Central memory CD8-positive, alpha-beta T cell (primary cell): ENCODE measurements at regions not wholly inside any gene's neighbourhood (a gene's known extent, or its start where the extent isn't known, plus 50 kb on each side); places are given as distances from the start of the nearest gene placed in this dataset.

Experiments
- ATAC-seq: fragments of 150-1000 bp; cut with Tn5 transposase; replicated peaks from 2 replicates; pipeline ENCODE4 v1.10.0; 2022; ENCODE audit warnings: mild to moderate bottlenecking, moderate FRiP score, moderate number of reproducible peaks; ENCODE audit not compliant: poor library complexity, severe bottlenecking; ENCODE audit errors: extremely low read depth
- DNase-seq, 2 donors: peaks; one replicate each; pipeline ENCODE4 v3.0.0; 2021; ENCODE audit warnings: low spot score in 2 of 2
- H3K27ac Mint-ChIP-seq: one replicate; pipeline ENCODE4 v1.8.0; 2022; ENCODE audit warnings: low read depth, mild to moderate bottlenecking, moderate library complexity, mixed read lengths
- H3K27me3 Mint-ChIP-seq: one replicate; pipeline ENCODE4 v1.8.0; 2022; ENCODE audit warnings: mixed read lengths
- H3K36me3 Mint-ChIP-seq: one replicate; pipeline ENCODE4 v1.8.0; 2022; ENCODE audit warnings: mild to moderate bottlenecking, moderate library complexity, mixed read lengths; ENCODE audit not compliant: insufficient read depth
- H3K4me1 Mint-ChIP-seq: one replicate; pipeline ENCODE4 v1.8.0; 2022; ENCODE audit warnings: mixed read lengths
- H3K4me3 Mint-ChIP-seq: one replicate; pipeline ENCODE4 v1.8.0; 2022; ENCODE audit warnings: mild to moderate bottlenecking, moderate library complexity, mixed read lengths
- H3K9me3 Mint-ChIP-seq: one replicate; pipeline ENCODE4 v1.8.0; 2022; ENCODE audit warnings: mixed read lengths

- Mint-ChIP-seq H3K9me3 (peaks cover 11% of the 10 kb centered on the region), H3K4me1 (no peaks in the 10 kb centered on the region), H3K4me3 (no peak overlapping the region), H3K36me3 (no peaks in the 10 kb centered on the region), H3K27ac (no peak overlapping the region), H3K27me3 (no peaks in the 10 kb centered on the region)
- ATAC-seq (no peak), DNase-seq (no peak)
Observed at GRCh38 chr12:85529896-85530295, 249.9 kb downstream of the ALX1 start.

GRCh38 chr12:85530456-85530855 is 250.4 kb downstream of the ALX1 start:
- Mint-ChIP-seq H3K4me1 (no peaks in the 10 kb centered on the region), H3K4me3 (no peak overlapping the region), H3K27ac (no peak overlapping the region), H3K27me3 (no peaks in the 10 kb centered on the region), H3K9me3 (peaks cover 5% of the 10 kb centered on the region), H3K36me3 (no peaks in the 10 kb centered on the region)
- DNase-seq (no peak), ATAC-seq (no peak)

- Mint-ChIP-seq H3K36me3 (no peaks in the 10 kb centered on the region), H3K9me3 (peaks cover 5% of the 10 kb centered on the region), H3K4me1 (no peaks in the 10 kb centered on the region), H3K27me3 (no peaks in the 10 kb centered on the region), H3K4me3 (no peak overlapping the region), H3K27ac (no peak overlapping the region)
- ATAC-seq (no peak), DNase-seq (no peak)
Observed at GRCh38 chr12:85531341-85531740, 251.3 kb downstream of the ALX1 start.

GRCh38 chr12:85549640-85550039 is 269.6 kb downstream of the ALX1 start:
- DNase-seq (no peak), ATAC-seq (no peak)
- H3K4me3 Mint-ChIP-seq: no peak overlapping the region
- no peak overlapping the region for H3K27ac Mint-ChIP-seq
- H3K4me1 Mint-ChIP-seq: no peaks in the 10 kb centered on the region
- no peaks in the 10 kb centered on the region for H3K27me3 Mint-ChIP-seq
- H3K36me3 Mint-ChIP-seq: no peaks in the 10 kb centered on the region
- peaks cover 20% of the 10 kb centered on the region for H3K9me3 Mint-ChIP-seq

- Mint-ChIP-seq H3K36me3 (no peaks in the 10 kb centered on the region), H3K27me3 (no peaks in the 10 kb centered on the region), H3K27ac (no peak overlapping the region), H3K9me3 (peaks cover 20% of the 10 kb centered on the region), H3K4me1 (no peaks in the 10 kb centered on the region), H3K4me3 (no peak overlapping the region)
- no peak for DNase-seq
- no peak for ATAC-seq
Observed at GRCh38 chr12:85550924-85551323, 270.9 kb downstream of the ALX1 start.

GRCh38 chr12:85552461-85552860 is 272.4 kb downstream of the ALX1 start:
- Mint-ChIP-seq H3K27ac (no peak overlapping the region), H3K4me3 (no peak overlapping the region), H3K27me3 (no peaks in the 10 kb centered on the region), H3K36me3 (no peaks in the 10 kb centered on the region), H3K9me3 (peaks cover 14% of the 10 kb centered on the region), H3K4me1 (no peaks in the 10 kb centered on the region)
- DNase-seq (no peak), ATAC-seq (no peak)

- ATAC-seq (no peak), DNase-seq (no peak)
- Mint-ChIP-seq H3K4me1 (no peaks in the 10 kb centered on the region), H3K36me3 (no peaks in the 10 kb centered on the region), H3K27ac (no peak overlapping the region), H3K27me3 (no peaks in the 10 kb centered on the region), H3K4me3 (no peak overlapping the region), H3K9me3 (peaks cover 11% of the 10 kb centered on the region)
Observed at GRCh38 chr12:85557850-85558249, 277.8 kb downstream of the ALX1 start.

- DNase-seq (no peak), ATAC-seq (no peak)
- no peaks in the 10 kb centered on the region for H3K36me3 Mint-ChIP-seq
- H3K9me3 Mint-ChIP-seq: peaks cover 12% of the 10 kb centered on the region
- no peaks in the 10 kb centered on the region for H3K4me1 Mint-ChIP-seq
- no peaks in the 10 kb centered on the region for H3K27me3 Mint-ChIP-seq
- no peak overlapping the region for H3K27ac Mint-ChIP-seq
- H3K4me3 Mint-ChIP-seq: no peak overlapping the region
Observed at GRCh38 chr12:85558684-85559083, 277.5 kb downstream of the RASSF9 start.

GRCh38 chr12:85559127-85559526 is 277.1 kb downstream of the RASSF9 start:
- Mint-ChIP-seq H3K4me1 (no peaks in the 10 kb centered on the region), H3K27ac (no peak overlapping the region), H3K36me3 (no peaks in the 10 kb centered on the region), H3K27me3 (no peaks in the 10 kb centered on the region), H3K9me3 (peaks cover 12% of the 10 kb centered on the region), H3K4me3 (no peak overlapping the region)
- DNase-seq (no peak), ATAC-seq (no peak)

GRCh38 chr12:85559536-85559935 is 276.7 kb downstream of the RASSF9 start:
- Mint-ChIP-seq H3K27me3 (no peaks in the 10 kb centered on the region), H3K36me3 (no peaks in the 10 kb centered on the region), H3K9me3 (peaks cover 12% of the 10 kb centered on the region), H3K4me3 (no peak overlapping the region), H3K27ac (no peak overlapping the region), H3K4me1 (no peaks in the 10 kb centered on the region)
- ATAC-seq (no peak), DNase-seq (no peak)

- H3K4me3 Mint-ChIP-seq: no peak overlapping the region
- DNase-seq (no peak), ATAC-seq (no peak)
- no peak overlapping the region for H3K27ac Mint-ChIP-seq
- H3K4me1 Mint-ChIP-seq: no peaks in the 10 kb centered on the region
- no peaks in the 10 kb centered on the region for H3K27me3 Mint-ChIP-seq
- H3K36me3 Mint-ChIP-seq: no peaks in the 10 kb centered on the region
- H3K9me3 Mint-ChIP-seq: peaks cover 17% of the 10 kb centered on the region
Observed at GRCh38 chr12:85562765-85563164, 273.4 kb downstream of the RASSF9 start.

GRCh38 chr12:85564786-85565185 is 271.4 kb downstream of the RASSF9 start:
- Mint-ChIP-seq H3K36me3 (no peaks in the 10 kb centered on the region), H3K27ac (no peak overlapping the region), H3K4me1 (no peaks in the 10 kb centered on the region), H3K27me3 (no peaks in the 10 kb centered on the region), H3K4me3 (no peak overlapping the region), H3K9me3 (peaks cover 17% of the 10 kb centered on the region)
- no peak for DNase-seq
- ATAC-seq: no peak

GRCh38 chr12:85568395-85569103 is 267.7 kb downstream of the RASSF9 start:
- Mint-ChIP-seq H3K27me3 (no peaks in the 10 kb centered on the region), H3K27ac (no peak overlapping the region), H3K9me3 (peaks cover 5% of the 10 kb centered on the region), H3K4me1 (no peaks in the 10 kb centered on the region), H3K36me3 (no peaks in the 10 kb centered on the region), H3K4me3 (no peak overlapping the region)
- DNase-seq (no peak), ATAC-seq (no peak)
